ENCODE measurements at regions not wholly inside any gene's neighbourhood (a gene's known extent, or its start where the extent isn't known, plus 50 kb on each side); places are given as distances from the start of the nearest gene placed in this dataset.

DNA sequence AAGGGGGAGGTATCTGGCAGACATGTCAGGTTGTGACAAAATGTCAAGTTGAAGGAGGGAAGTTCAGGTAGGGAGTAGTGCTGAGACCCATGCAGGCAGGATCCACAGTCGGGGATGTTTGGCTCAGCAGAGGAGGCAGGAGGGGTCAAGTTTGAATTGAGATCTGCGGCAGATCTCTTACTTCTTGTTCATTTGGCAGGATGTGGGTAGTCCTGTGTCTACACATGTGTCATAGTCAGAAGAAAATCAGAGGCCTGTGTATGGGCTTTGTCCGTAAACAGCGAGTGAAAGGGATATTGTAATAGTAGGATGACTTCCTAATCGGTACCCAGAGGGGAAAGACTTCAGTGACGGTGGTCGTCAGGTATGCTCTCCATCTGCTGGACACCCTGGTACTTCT, 203.8 kb upstream of the MTPN start:
- no peak overlapping the region for H3K4me3 ChIP-seq (ENCODE audit: extremely low read depth in 1 of 4, insufficient read depth in 2 of 4, low read depth in 3 of 4, low read length in 4 of 4)
- H3K4me2 ChIP-seq (ENCODE audit: insufficient read depth in 1 of 2, low read depth in 2 of 2, low read length in 2 of 2), result no peak overlapping the region
- no peak overlapping the region for H4K91ac ChIP-seq (replicated peaks; ENCODE audit: insufficient read length, low read length)
- H3K79me2 ChIP-seq (ENCODE audit: control insufficient read depth in 1 of 2, insufficient read depth in 2 of 2, low read length in 2 of 2), result no peaks in the 10 kb centered on the region
- CTCF ChIA-PET (ENCODE audit: partially characterized antibody), result interaction anchor here (0.6 kb wide), 1 partner anchor 64 kb away, joined by 3 read pairs; no protein-coding TSS in a partner anchor
- no peak overlapping the region for H2AFZ ChIP-seq (ENCODE audit: low read length)
- H3K4ac ChIP-seq (replicated peaks; ENCODE audit: insufficient read length, low read depth, low read length), result no peak overlapping the region
- H4K20me1 ChIP-seq (replicated peaks in 1 of 2; ENCODE audit: control insufficient read depth in 1 of 2, insufficient read depth in 2 of 2, low read length in 2 of 2), result no peaks in the 10 kb centered on the region
- no peaks in the 10 kb centered on the region for H3K79me1 ChIP-seq (ENCODE audit: low read depth, low read length)
- WGBS, 2 experiments (ENCODE audit: extremely low coverage in 1 of 2, insufficient coverage in 1 of 2, insufficient read length in 1 of 2, insufficient replicate concordance in 2 of 2, low coverage in 1 of 2, low lambda C conversion rate in 2 of 2, missing lambda C conversion rate in 1 of 2), result 84% methylated on average over 7 of the region's 7 CpGs; no CpG with 5 or more reads in 1 of the 2 experiments
- no peak overlapping the region for H4K8ac ChIP-seq (ENCODE audit: extremely low read depth, insufficient read depth, low read length)
- H3K27ac ChIP-seq (ENCODE audit: low read depth, low read length), result no peak overlapping the region
- no peaks in the 10 kb centered on the region for H3K36me3 ChIP-seq (ENCODE audit: control insufficient read depth in 2 of 4, insufficient read depth in 4 of 4, low read length in 3 of 4)
- no peak overlapping the region for H3K18ac ChIP-seq (ENCODE audit: extremely low read depth, low read length)
- POLR2A ChIA-PET (ENCODE audit: partially characterized antibody), result no interaction called here
- H3K27me3 ChIP-seq (replicated peaks in 1 of 4; ENCODE audit: control insufficient read depth in 3 of 4, extremely low read depth in 1 of 4, insufficient read depth in 3 of 4, low read length in 3 of 4), result no peaks in the 10 kb centered on the region
- DNase-seq (ENCODE audit: low read depth in 1 of 2, low spot score in 2 of 2), result no peak
- H3K9me3 ChIP-seq (ENCODE audit: insufficient read depth in 2 of 2, low read depth in 1 of 2, low read length in 1 of 2), result no peaks in the 10 kb centered on the region
- no peak overlapping the region for H2AK5ac ChIP-seq (ENCODE audit: low read depth, low read length)
- H2BK120ac ChIP-seq (replicated peaks; ENCODE audit: low read depth, low read length), result no peak overlapping the region
- H2BK20ac ChIP-seq (ENCODE audit: low read length), result no peak overlapping the region
- no peak overlapping the region for H3K56ac ChIP-seq (replicated peaks; ENCODE audit: insufficient read length, low read depth, low read length)
- no peak overlapping the region for H4K5ac ChIP-seq (ENCODE audit: insufficient read length, low read depth, low read length)
- H3K9ac ChIP-seq (replicated peaks in 1 of 4; ENCODE audit: extremely low read depth in 1 of 4, low read depth in 3 of 4, low read length in 3 of 4), result no peak overlapping the region
- no peak overlapping the region for H3K14ac ChIP-seq (ENCODE audit: insufficient read length)
- H2BK12ac ChIP-seq (ENCODE audit: low read depth, low read length), result no peak overlapping the region
- no peak overlapping the region for H2BK5ac ChIP-seq (ENCODE audit: low read depth, low read length)
- no peaks in the 10 kb centered on the region; the same call in 1 of the 2 replicates for H3K23me2 ChIP-seq (ENCODE audit: low read depth, low read length)
- H2BK15ac ChIP-seq (ENCODE audit: low read length), result no peak overlapping the region
- no peak overlapping the region for H3K23ac ChIP-seq (ENCODE audit: insufficient read length)
- FAIRE-seq, result no peak
- no peaks in the 10 kb centered on the region for H3K4me1 ChIP-seq (replicated peaks in 1 of 4; ENCODE audit: control insufficient read depth in 3 of 4, insufficient read depth in 4 of 4, low read length in 3 of 4)
- TF ChIP-seq HDAC6 (IDR thresholded peaks at IDR 0.05; ENCODE audit: low read depth, low read length) (no peak), ASH2L (IDR thresholded peaks at IDR 0.05; ENCODE audit: low read length) (no peak), CREB1 (IDR thresholded peaks at IDR 0.05) (no peak), MAFK (IDR thresholded peaks at IDR 0.05; ENCODE audit: low read depth, low read length) (no peak), KDM5A (IDR thresholded peaks at IDR 0.05; ENCODE audit: low read length) (no peak), GABPA (IDR thresholded peaks at IDR 0.05; ENCODE audit: borderline replicate concordance, insufficient read depth, low read length) (no peak), SIN3A (conservative IDR thresholded peaks at IDR 0.05 in 1 of 2, IDR thresholded peaks at IDR 0.05 in 1 of 2; ENCODE audit: low read depth in 1 of 2, low read length in 2 of 2) (no peak), CEBPB (IDR thresholded peaks at IDR 0.05; ENCODE audit: low read depth, low read length) (no peak), RAD21 (IDR thresholded peaks at IDR 0.05 in 1 of 2, conservative IDR thresholded peaks at IDR 0.05 in 1 of 2; ENCODE audit: low read depth in 2 of 2, low read length in 2 of 2) (no peak), KDM1A (IDR thresholded peaks at IDR 0.05; ENCODE audit: borderline replicate concordance, low read length) (no peak), POLR2AphosphoS5 (IDR thresholded peaks at IDR 0.05; ENCODE audit: low read depth, low read length) (no peak), EGR1 (IDR thresholded peaks at IDR 0.05; ENCODE audit: borderline replicate concordance, low read depth, low read length) (no peak)
- TF ChIP-seq, protein P1, sequence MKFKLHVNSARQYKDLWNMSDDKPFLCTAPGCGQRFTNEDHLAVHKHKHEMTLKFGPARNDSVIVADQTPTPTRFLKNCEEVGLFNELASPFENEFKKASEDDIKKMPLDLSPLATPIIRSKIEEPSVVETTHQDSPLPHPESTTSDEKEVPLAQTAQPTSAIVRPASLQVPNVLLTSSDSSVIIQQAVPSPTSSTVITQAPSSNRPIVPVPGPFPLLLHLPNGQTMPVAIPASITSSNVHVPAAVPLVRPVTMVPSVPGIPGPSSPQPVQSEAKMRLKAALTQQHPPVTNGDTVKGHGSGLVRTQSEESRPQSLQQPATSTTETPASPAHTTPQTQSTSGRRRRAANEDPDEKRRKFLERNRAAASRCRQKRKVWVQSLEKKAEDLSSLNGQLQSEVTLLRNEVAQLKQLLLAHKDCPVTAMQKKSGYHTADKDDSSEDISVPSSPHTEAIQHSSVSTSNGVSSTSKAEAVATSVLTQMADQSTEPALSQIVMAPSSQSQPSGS (IDR thresholded peaks at IDR 0.05; ENCODE audit: low read length), result no peak
